ENCODE measurements at regions not wholly inside any gene's neighbourhood (a gene's known extent, or its start where the extent isn't known, plus 50 kb on each side); places are given as distances from the start of the nearest gene placed in this dataset.

DNA sequence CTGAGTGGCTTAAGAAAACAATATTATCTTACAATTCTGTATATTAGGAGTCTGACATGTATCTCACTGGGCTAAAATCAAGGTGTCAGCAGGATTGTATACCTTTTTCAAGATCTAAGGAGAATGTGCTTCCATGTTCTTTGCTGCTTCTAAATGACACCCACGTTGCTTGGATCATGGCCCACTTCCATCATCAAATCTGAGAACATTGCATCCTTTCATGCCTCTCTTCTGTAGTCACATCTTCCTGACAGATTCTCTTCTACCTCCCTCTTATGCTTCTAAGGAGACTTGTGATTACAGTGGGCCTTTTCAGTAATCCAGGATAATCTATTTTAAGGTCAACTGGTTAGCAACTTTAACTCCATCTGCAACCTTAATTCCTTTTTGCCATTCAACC is 499.4 kb downstream of the FAM181B start:
- no peak for TF ChIP-seq CTCF (IDR thresholded peaks at IDR 0.05)

GRCh38 chr11:82233201-82233600 is 500.5 kb downstream of the FAM181B start:
- TF ChIP-seq CTCF (IDR thresholded peaks at IDR 0.05) = no peak

GRCh38 chr11:82229341-82229740 is 504.3 kb downstream of the FAM181B start:
- TF ChIP-seq CTCF (IDR thresholded peaks at IDR 0.05) = peak; percentile 60

GRCh38 chr11:82225930-82226329 is 507.7 kb downstream of the FAM181B start:
- TF ChIP-seq CTCF (IDR thresholded peaks at IDR 0.05) = peak; percentile 34; the same call in 1 of the 2 replicates

DNA sequence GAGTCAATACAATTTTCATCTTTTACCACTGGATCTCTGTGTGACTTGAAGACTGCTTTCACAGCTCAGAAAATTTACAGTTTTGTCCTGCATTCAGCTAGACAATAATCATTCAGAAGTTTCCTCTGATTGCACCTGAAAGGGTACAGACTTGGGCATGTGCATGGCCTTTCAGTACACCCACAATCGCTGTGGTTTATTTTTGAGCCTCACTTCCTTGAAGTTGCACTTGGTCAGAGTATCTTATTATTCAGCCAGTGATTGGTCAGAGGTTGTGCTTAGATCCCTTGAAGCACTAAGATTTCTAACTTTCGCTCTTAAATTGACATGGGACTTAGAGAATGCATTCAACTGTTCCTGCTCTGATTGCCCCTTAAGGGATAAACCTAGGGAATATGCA is 508.2 kb downstream of the FAM181B start:
- no peak for TF ChIP-seq CTCF (IDR thresholded peaks at IDR 0.05)

- TF ChIP-seq CTCF (IDR thresholded peaks at IDR 0.05) = no peak
These were observed 516.6 kb downstream of the FAM181B start for GRCh38 chr11:82216927-82217570.

DNA sequence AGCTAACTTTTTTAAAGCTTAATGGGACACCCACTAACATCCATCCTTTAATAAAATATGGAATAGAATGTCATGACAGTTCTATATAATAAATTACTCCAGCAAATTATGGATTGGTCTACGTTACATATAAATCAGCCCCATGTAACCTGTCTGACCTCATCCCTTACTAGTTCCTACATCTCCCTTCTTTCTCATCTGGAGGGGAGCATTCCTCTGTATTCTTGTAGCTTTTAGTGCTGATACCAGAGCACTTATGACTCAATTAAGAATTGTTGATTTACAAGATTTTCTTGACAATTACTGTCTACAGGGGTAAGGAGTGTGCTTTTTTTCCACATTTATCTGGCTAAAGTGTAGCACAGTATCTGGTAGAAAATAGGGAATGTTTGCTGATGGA is 523.7 kb downstream of the FAM181B start:
- no peak for TF ChIP-seq CTCF (IDR thresholded peaks at IDR 0.05)

DNA sequence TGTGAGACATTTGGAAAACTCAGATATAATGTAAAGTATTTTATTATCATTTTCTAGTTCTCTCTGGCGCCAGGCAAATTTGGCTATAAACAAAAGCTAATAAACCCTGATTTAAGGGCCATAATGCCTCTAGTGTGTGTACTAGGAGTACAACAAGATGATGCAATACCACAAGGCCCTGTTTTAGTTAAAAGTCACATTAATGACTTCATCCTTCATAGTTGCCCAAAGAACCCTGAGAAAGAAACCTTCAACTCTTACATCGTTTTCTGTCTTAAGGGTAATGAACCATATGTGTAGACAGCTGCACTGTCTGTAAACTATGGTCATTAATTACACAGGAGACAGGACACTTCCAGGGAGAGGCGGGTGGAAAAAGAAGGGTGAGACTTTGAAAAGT is 538.4 kb downstream of the FAM181B start:
- no peak for TF ChIP-seq CTCF (IDR thresholded peaks at IDR 0.05)
